ENCODE measurements at regions not wholly inside any gene's neighbourhood (a gene's known extent, or its start where the extent isn't known, plus 50 kb on each side); places are given as distances from the start of the nearest gene placed in this dataset.

DNA sequence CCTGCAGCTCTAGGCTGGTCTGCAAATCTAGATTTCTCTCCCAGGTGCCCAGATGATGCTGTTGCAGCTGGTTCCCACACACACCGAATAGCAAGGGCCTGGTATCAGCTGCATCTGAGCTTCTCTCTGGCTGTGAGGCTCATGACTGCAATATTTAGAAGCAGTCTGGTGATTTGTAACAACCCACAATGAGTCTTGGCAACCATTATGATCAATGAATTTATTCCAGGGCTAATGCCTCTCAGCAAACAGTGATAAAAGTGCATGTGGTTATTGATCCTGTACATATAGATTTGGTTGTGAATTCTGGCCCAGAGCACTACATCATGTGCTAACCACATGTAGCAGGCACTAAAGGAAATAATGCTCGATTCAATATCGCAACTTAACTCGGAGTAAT, 114.3 kb downstream of the ASCL4 start:
- no peak overlapping the region for H2AFZ ChIP-seq
- H3K36me3 ChIP-seq (ENCODE audit: insufficient read depth): no peaks in the 10 kb centered on the region
- no peaks in the 10 kb centered on the region for H3F3A ChIP-seq (replicated peaks; ENCODE audit: low read depth)
- no peak overlapping the region for H3K27ac Mint-ChIP-seq
- H3K9me3 Mint-ChIP-seq: no peaks in the 10 kb centered on the region
- H3K27me3 ChIP-seq (ENCODE audit: insufficient read depth): no peaks in the 10 kb centered on the region
- no peaks in the 10 kb centered on the region for H3K9me2 ChIP-seq (ENCODE audit: insufficient read depth)
- no peak overlapping the region for H3K4me3 ChIP-seq
- DNase-seq (ENCODE audit: low spot score): no peak
- no peaks in the 10 kb centered on the region for H4K20me1 ChIP-seq (replicated peaks; ENCODE audit: insufficient read depth)
- no peaks in the 10 kb centered on the region for H3K4me1 ChIP-seq (ENCODE audit: insufficient read depth)
- no peaks in the 10 kb centered on the region for H3K79me2 ChIP-seq (replicated peaks; ENCODE audit: insufficient read depth)
- no peak overlapping the region for H3K27ac ChIP-seq (ENCODE audit: low read depth)
- ATAC-seq: no peak
- no peak overlapping the region for H3K4me2 ChIP-seq
- H3K4me3 Mint-ChIP-seq: no peak overlapping the region
- H3K4me1 Mint-ChIP-seq: no peaks in the 10 kb centered on the region; the same call in 2 of the 3 replicates
- H3K27me3 Mint-ChIP-seq (ENCODE audit: insufficient read depth, low read depth, poor library complexity): no peaks in the 10 kb centered on the region
- no peak for TF ChIP-seq CREB1 (CRISPR knock-in tag; IDR thresholded peaks at IDR 0.05; ENCODE audit: low read depth)
- TF ChIP-seq POLR2AphosphoS5 (IDR thresholded peaks at IDR 0.05; ENCODE audit: low read depth): no peak
- no peak for TF ChIP-seq NANOG (IDR thresholded peaks at IDR 0.05; ENCODE audit: borderline replicate concordance)
- TF ChIP-seq, protein P1, sequence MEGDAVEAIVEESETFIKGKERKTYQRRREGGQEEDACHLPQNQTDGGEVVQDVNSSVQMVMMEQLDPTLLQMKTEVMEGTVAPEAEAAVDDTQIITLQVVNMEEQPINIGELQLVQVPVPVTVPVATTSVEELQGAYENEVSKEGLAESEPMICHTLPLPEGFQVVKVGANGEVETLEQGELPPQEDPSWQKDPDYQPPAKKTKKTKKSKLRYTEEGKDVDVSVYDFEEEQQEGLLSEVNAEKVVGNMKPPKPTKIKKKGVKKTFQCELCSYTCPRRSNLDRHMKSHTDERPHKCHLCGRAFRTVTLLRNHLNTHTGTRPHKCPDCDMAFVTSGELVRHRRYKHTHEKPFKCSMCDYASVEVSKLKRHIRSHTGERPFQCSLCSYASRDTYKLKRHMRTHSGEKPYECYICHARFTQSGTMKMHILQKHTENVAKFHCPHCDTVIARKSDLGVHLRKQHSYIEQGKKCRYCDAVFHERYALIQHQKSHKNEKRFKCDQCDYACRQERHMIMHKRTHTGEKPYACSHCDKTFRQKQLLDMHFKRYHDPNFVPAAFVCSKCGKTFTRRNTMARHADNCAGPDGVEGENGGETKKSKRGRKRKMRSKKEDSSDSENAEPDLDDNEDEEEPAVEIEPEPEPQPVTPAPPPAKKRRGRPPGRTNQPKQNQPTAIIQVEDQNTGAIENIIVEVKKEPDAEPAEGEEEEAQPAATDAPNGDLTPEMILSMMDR (conservative IDR thresholded peaks at IDR 0.05; ENCODE audit: low read depth in 2 of 2): no peak
- TF ChIP-seq STAT1 (IDR thresholded peaks at IDR 0.05; ENCODE audit: unreplicated experiment): no peak
- TF ChIP-seq ZNF114 (CRISPR knock-in tag; IDR thresholded peaks at IDR 0.05): no peak
- no peak for TF ChIP-seq EZH2phosphoT487 (IDR thresholded peaks at IDR 0.05; ENCODE audit: unreplicated experiment)
- no peak for TF ChIP-seq JUNB (IDR thresholded peaks at IDR 0.05; ENCODE audit: unreplicated experiment)
- TF ChIP-seq, protein P2, sequence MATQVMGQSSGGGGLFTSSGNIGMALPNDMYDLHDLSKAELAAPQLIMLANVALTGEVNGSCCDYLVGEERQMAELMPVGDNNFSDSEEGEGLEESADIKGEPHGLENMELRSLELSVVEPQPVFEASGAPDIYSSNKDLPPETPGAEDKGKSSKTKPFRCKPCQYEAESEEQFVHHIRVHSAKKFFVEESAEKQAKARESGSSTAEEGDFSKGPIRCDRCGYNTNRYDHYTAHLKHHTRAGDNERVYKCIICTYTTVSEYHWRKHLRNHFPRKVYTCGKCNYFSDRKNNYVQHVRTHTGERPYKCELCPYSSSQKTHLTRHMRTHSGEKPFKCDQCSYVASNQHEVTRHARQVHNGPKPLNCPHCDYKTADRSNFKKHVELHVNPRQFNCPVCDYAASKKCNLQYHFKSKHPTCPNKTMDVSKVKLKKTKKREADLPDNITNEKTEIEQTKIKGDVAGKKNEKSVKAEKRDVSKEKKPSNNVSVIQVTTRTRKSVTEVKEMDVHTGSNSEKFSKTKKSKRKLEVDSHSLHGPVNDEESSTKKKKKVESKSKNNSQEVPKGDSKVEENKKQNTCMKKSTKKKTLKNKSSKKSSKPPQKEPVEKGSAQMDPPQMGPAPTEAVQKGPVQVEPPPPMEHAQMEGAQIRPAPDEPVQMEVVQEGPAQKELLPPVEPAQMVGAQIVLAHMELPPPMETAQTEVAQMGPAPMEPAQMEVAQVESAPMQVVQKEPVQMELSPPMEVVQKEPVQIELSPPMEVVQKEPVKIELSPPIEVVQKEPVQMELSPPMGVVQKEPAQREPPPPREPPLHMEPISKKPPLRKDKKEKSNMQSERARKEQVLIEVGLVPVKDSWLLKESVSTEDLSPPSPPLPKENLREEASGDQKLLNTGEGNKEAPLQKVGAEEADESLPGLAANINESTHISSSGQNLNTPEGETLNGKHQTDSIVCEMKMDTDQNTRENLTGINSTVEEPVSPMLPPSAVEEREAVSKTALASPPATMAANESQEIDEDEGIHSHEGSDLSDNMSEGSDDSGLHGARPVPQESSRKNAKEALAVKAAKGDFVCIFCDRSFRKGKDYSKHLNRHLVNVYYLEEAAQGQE (IDR thresholded peaks at IDR 0.05; ENCODE audit: unreplicated experiment): no peak
- TF ChIP-seq, protein P3, sequence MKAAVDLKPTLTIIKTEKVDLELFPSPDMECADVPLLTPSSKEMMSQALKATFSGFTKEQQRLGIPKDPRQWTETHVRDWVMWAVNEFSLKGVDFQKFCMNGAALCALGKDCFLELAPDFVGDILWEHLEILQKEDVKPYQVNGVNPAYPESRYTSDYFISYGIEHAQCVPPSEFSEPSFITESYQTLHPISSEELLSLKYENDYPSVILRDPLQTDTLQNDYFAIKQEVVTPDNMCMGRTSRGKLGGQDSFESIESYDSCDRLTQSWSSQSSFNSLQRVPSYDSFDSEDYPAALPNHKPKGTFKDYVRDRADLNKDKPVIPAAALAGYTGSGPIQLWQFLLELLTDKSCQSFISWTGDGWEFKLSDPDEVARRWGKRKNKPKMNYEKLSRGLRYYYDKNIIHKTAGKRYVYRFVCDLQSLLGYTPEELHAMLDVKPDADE (IDR thresholded peaks at IDR 0.05): no peak
- TF ChIP-seq EZH2 (IDR thresholded peaks at IDR 0.05; ENCODE audit: low read depth, unreplicated experiment): no peak
- TF ChIP-seq ZNF331 (CRISPR knock-in tag; IDR thresholded peaks at IDR 0.05; ENCODE audit: low read depth): no peak
- TF ChIP-seq, protein P4, sequence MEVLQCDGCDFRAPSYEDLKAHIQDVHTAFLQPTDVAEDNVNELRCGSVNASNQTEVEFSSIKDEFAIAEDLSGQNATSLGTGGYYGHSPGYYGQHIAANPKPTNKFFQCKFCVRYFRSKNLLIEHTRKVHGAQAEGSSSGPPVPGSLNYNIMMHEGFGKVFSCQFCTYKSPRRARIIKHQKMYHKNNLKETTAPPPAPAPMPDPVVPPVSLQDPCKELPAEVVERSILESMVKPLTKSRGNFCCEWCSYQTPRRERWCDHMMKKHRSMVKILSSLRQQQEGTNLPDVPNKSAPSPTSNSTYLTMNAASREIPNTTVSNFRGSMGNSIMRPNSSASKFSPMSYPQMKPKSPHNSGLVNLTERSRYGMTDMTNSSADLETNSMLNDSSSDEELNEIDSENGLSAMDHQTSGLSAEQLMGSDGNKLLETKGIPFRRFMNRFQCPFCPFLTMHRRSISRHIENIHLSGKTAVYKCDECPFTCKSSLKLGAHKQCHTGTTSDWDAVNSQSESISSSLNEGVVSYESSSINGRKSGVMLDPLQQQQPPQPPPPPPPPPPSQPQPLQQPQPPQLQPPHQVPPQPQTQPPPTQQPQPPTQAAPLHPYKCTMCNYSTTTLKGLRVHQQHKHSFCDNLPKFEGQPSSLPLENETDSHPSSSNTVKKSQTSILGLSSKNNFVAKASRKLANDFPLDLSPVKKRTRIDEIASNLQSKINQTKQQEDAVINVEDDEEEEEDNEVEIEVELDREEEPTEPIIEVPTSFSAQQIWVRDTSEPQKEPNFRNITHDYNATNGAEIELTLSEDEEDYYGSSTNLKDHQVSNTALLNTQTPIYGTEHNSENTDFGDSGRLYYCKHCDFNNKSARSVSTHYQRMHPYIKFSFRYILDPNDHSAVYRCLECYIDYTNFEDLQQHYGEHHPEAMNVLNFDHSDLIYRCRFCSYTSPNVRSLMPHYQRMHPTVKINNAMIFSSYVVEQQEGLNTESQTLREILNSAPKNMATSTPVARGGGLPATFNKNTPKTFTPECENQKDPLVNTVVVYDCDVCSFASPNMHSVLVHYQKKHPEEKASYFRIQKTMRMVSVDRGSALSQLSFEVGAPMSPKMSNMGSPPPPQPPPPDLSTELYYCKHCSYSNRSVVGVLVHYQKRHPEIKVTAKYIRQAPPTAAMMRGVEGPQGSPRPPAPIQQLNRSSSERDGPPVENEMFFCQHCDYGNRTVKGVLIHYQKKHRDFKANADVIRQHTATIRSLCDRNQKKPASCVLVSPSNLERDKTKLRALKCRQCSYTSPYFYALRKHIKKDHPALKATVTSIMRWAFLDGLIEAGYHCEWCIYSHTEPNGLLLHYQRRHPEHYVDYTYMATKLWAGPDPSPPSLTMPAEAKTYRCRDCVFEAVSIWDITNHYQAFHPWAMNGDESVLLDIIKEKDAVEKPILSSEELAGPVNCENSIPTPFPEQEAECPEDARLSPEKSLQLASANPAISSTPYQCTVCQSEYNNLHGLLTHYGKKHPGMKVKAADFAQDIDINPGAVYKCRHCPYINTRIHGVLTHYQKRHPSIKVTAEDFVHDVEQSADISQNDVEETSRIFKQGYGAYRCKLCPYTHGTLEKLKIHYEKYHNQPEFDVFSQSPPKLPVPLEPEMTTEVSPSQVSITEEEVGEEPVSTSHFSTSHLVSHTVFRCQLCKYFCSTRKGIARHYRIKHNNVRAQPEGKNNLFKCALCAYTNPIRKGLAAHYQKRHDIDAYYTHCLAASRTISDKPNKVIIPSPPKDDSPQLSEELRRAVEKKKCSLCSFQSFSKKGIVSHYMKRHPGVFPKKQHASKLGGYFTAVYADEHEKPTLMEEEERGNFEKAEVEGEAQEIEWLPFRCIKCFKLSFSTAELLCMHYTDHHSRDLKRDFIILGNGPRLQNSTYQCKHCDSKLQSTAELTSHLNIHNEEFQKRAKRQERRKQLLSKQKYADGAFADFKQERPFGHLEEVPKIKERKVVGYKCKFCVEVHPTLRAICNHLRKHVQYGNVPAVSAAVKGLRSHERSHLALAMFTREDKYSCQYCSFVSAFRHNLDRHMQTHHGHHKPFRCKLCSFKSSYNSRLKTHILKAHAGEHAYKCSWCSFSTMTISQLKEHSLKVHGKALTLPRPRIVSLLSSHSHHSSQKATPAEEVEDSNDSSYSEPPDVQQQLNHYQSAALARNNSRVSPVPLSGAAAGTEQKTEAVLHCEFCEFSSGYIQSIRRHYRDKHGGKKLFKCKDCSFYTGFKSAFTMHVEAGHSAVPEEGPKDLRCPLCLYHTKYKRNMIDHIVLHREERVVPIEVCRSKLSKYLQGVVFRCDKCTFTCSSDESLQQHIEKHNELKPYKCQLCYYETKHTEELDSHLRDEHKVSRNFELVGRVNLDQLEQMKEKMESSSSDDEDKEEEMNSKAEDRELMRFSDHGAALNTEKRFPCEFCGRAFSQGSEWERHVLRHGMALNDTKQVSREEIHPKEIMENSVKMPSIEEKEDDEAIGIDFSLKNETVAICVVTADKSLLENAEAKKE (CRISPR knock-in tag; IDR thresholded peaks at IDR 0.05): no peak
- H3K36me3 Mint-ChIP-seq (ENCODE audit: low read depth): no peaks in the 10 kb centered on the region

All from GM23338 (cell line).